C4-2B (cell line): ENCODE measurements at regions not wholly inside any gene's neighbourhood (a gene's known extent, or its start where the extent isn't known, plus 50 kb on each side); places are given as distances from the start of the nearest gene placed in this dataset.
A peak's percentile ranks its signal among the peaks of the same experiment; 100 is the strongest.
"Not testable (repeated sequence)": the region's sequence is repeated elsewhere in the genome, so short reads cannot be mapped to it uniquely, and the experiment has no call there.

Experiments used
- H3K27ac ChIP-seq: fragments of 450-650 bp; 2 replicates; pipeline ENCODE4 v1.5.1; 2017
- CTCF ChIP-seq: fragments of 450-650 bp; conservative IDR thresholded peaks from 2 replicates; pipeline ENCODE4 v1.5.1; 2017; ENCODE audit warnings: mild to moderate bottlenecking
- ZFX ChIP-seq: fragments of 450-650 bp; IDR thresholded peaks from 2 replicates; pipeline ENCODE4 v1.6.1; 2017

GRCh38 chr12:9468998-9469397 lies 138.7 kb downstream of the KLRB1 start:
- peak; percentile 5; the same call in 1 of the 2 replicates for TF ChIP-seq CTCF
- not testable (repeated sequence) for H3K27ac ChIP-seq

GRCh38 chr12:9468144-9468543 lies 139.6 kb downstream of the KLRB1 start:
- not testable (repeated sequence) for H3K27ac ChIP-seq

- TF ChIP-seq ZFX (no peak), CTCF (no peak)
Observed at GRCh38 chr12:9464408-9464807, 143.3 kb downstream of the KLRB1 start.

GRCh38 chr12:9455516-9455915 lies 152.2 kb downstream of the KLRB1 start:
- not testable (repeated sequence) for H3K27ac ChIP-seq

More at GRCh38 chr12:9464408-9464807, 143.3 kb downstream of the KLRB1 start:
- H3K27ac ChIP-seq = no peak overlapping the region

GRCh38 chr12:9454021-9454420 lies 153.7 kb downstream of the KLRB1 start:
- H3K27ac ChIP-seq = not testable (repeated sequence)

- H3K27ac ChIP-seq = not testable (repeated sequence)
Observed at GRCh38 chr12:9450127-9450567, 157.6 kb downstream of the KLRB1 start.

GRCh38 chr12:9449657-9450126 lies 158.0 kb downstream of the KLRB1 start:
- H3K27ac ChIP-seq = not testable (repeated sequence)

- no peak for TF ChIP-seq ZFX
- no peak for TF ChIP-seq CTCF
- peak overlapping the region; percentile 60; the same call in 1 of the 2 replicates for H3K27ac ChIP-seq
Observed at GRCh38 chr12:9449181-9449580, 158.5 kb downstream of the KLRB1 start.

- H3K27ac ChIP-seq = peak overlapping the region; percentile 60
Observed at GRCh38 chr12:9448648-9449047, 159.1 kb downstream of the KLRB1 start.

GRCh38 chr12:9447791-9448614 lies 159.7 kb downstream of the KLRB1 start:
- H3K27ac ChIP-seq = peak overlapping the region; percentile 60

- not testable (repeated sequence) for H3K27ac ChIP-seq
Observed at GRCh38 chr12:9446883-9447761, 160.6 kb downstream of the KLRB1 start.

- not testable (repeated sequence) for H3K27ac ChIP-seq
Observed at GRCh38 chr12:9440428-9440827, 167.3 kb downstream of the KLRB1 start.

- H3K27ac ChIP-seq = not testable (repeated sequence)
Observed at GRCh38 chr12:9435682-9436081, 172.0 kb downstream of the KLRB1 start.

GRCh38 chr12:9430385-9430784 lies 177.3 kb downstream of the KLRB1 start:
- H3K27ac ChIP-seq = not testable (repeated sequence)

- not testable (repeated sequence) for H3K27ac ChIP-seq
Observed at GRCh38 chr12:9428856-9429255, 178.9 kb downstream of the KLRB1 start.

GRCh38 chr12:9425429-9425828 lies 182.3 kb downstream of the KLRB1 start:
- not testable (repeated sequence) for H3K27ac ChIP-seq

- not testable (repeated sequence) for H3K27ac ChIP-seq
Observed at GRCh38 chr12:9424175-9424740, 183.5 kb downstream of the KLRB1 start.
